K562 (cell line): ENCODE measurements at regions not wholly inside any gene's neighbourhood (a gene's known extent, or its start where the extent isn't known, plus 50 kb on each side); places are given as distances from the start of the nearest gene placed in this dataset.

Experiments used
- ATAC-seq: fragments of 200-7000 bp; cut with Tn5 transposase; 3 replicates; pipeline ENCODE4 v1.9.1; 2020; ENCODE audit warnings: moderate library complexity
- BruUV-seq: library from RNA; stranded (reverse); fragments of 400-500 nt; replicated peaks from 2 replicates; lab custom pipeline; 2021; lab: Mats Ljungman, UMichigan
- CTCF ChIA-PET: fragments of 300-600 bp; formaldehyde crosslinking; extraction: SDS; loops from one replicate; lab custom pipeline; 2021; ENCODE audit warnings: low intra/inter-chr PET ratio; lab: Yijun Ruan, JAX
- POLR2A ChIA-PET: fragments of 300-600, 350-650 bp; sonication (Branson Sonifier 250); formaldehyde crosslinking; extraction: SDS; loops from one replicate; lab custom pipeline; 2021; ENCODE audit warnings: antibody characterized with exemption, inconsistent platforms; lab: Yijun Ruan, JAX
- DNase-seq, 4 experiments: peaks; one replicate each; pipeline versions ENCODE4 v3.0.0 to v3.0.0-alpha.2; 2011 to 2018; ENCODE audit warnings: low spot score in 3 of 4, mixed read lengths in 3 of 4; ENCODE audit errors: extremely low read depth in 1 of 4
- FAIRE-seq: peaks from 2 replicates; lab custom pipeline; 2011; peaks lifted over from hg19 to GRCh38; lab: Jason Lieb, UNC
- H2AFZ ChIP-seq: 2 replicates; pipeline ENCODE4 v1.6.0; 2011; ENCODE audit warnings: low read depth, low read length, control low read depth, inconsistent platforms
- H3K27ac ChIP-seq: fragments of 200-600 bp; 3 replicates; pipeline ENCODE4 v1.8.0; 2011; ENCODE audit warnings: low read depth, mild to moderate bottlenecking, control low read depth, inconsistent platforms, low read length, moderate library complexity, mixed read lengths; ENCODE audit errors: extremely low read depth
- H3K27me3 ChIP-seq, 2 experiments: fragments of 300-600 bp in 1 of 2; 2 replicates in 1 of 2; 3 replicates in 1 of 2; pipeline versions ENCODE4 v1.6.0 to v1.8.0; 2011; ENCODE audit warnings: inconsistent platforms in 2 of 2, low read length in 2 of 2, mild to moderate bottlenecking in 1 of 2, mixed read lengths in 1 of 2, moderate library complexity in 1 of 2; ENCODE audit not compliant: control insufficient read depth in 2 of 2, insufficient read depth in 2 of 2
- H3K36me3 ChIP-seq: fragments of 300-600 bp; 3 replicates; pipeline ENCODE4 v1.8.0; 2011; ENCODE audit warnings: mild to moderate bottlenecking, low read length, inconsistent platforms; ENCODE audit not compliant: control insufficient read depth, insufficient read depth
- H3K4me1 ChIP-seq, 2 experiments: fragments of 200-600 bp in 1 of 2; replicated peaks in 1 of 2; 2 replicates in 1 of 2; 3 replicates in 1 of 2; pipeline versions ENCODE4 v1.5.1 to v1.8.0; 2011; ENCODE audit warnings: inconsistent platforms in 2 of 2, low read length in 2 of 2, mild to moderate bottlenecking in 1 of 2, mixed read lengths in 1 of 2, moderate library complexity in 1 of 2; ENCODE audit not compliant: control insufficient read depth in 2 of 2, insufficient read depth in 2 of 2
- H3K4me2 ChIP-seq: 2 replicates; pipeline ENCODE4 v1.6.1; 2011; ENCODE audit warnings: low read length, control low read depth, inconsistent platforms, mixed read lengths; ENCODE audit not compliant: insufficient read depth
- H3K4me3 ChIP-seq: fragments of 200-600 bp; sonication (generic), shearing (Covaris generic); 2 replicates; pipeline ENCODE4 v1.5.1; 2016; ENCODE audit warnings: control low read depth, inconsistent platforms
- H3K79me2 ChIP-seq: fragments of 200-600 bp; 3 replicates; pipeline ENCODE4 v1.8.0; 2011; ENCODE audit warnings: low read length, inconsistent platforms; ENCODE audit not compliant: control insufficient read depth, insufficient read depth
- H3K9ac ChIP-seq, 2 experiments: 2 replicates each; pipeline versions ENCODE4 v1.6.0 to v1.6.1; 2011; ENCODE audit warnings: low read depth in 2 of 2, low read length in 2 of 2, control low read depth in 1 of 2, inconsistent platforms in 1 of 2, mild to moderate bottlenecking in 1 of 2, mixed read lengths in 1 of 2; ENCODE audit not compliant: insufficient read depth in 1 of 2
- H3K9me1 ChIP-seq: one replicate; pipeline ENCODE4 v1.6.0; 2011; ENCODE audit warnings: inconsistent platforms, mild to moderate bottlenecking, low read length, moderate library complexity; ENCODE audit not compliant: control insufficient read depth, insufficient read depth
- H3K9me3 ChIP-seq: replicated peaks from 2 replicates; pipeline ENCODE4 v1.5.1; 2011; ENCODE audit warnings: low read depth, low read length, inconsistent platforms; ENCODE audit not compliant: control insufficient read depth, insufficient read depth
- H4K20me1 ChIP-seq: replicated peaks from 2 replicates; pipeline ENCODE4 v1.6.1; 2011; ENCODE audit warnings: low read length, inconsistent platforms, mixed read lengths; ENCODE audit not compliant: control insufficient read depth, insufficient read depth
- BCOR ChIP-seq: fragments of 450-650 bp; IDR thresholded peaks from 2 replicates; pipeline ENCODE4 v1.6.1; 2016
- CBFA2T3 ChIP-seq: fragments of 450-650 bp; IDR thresholded peaks from 2 replicates; pipeline ENCODE4 v1.6.1; 2017
- CREB3L1 ChIP-seq: fragments of 450-650 bp; IDR thresholded peaks from 2 replicates; pipeline ENCODE4 v1.6.1; 2014; ENCODE audit warnings: low read depth, mild to moderate bottlenecking, moderate library complexity, borderline replicate concordance
- CTBP1 ChIP-seq: fragments of 450-650 bp; IDR thresholded peaks from 2 replicates; pipeline ENCODE4 v1.6.1; 2016; ENCODE audit warnings: borderline replicate concordance
- FOXK2 ChIP-seq, 2 experiments: fragments of 450-650 bp; IDR thresholded peaks in 1 of 2; conservative IDR thresholded peaks in 1 of 2; 2 replicates each; pipeline ENCODE4 v1.6.1; 2016; ENCODE audit warnings: low read depth in 2 of 2, mild to moderate bottlenecking in 1 of 2
- HDAC6 ChIP-seq: IDR thresholded peaks from 2 replicates; pipeline ENCODE4 v1.6.1; 2012; ENCODE audit warnings: low read depth, mild to moderate bottlenecking, control low read depth, inconsistent platforms, low read length, moderate library complexity
- HDGF ChIP-seq: fragments of 450-650 bp; IDR thresholded peaks from 2 replicates; pipeline ENCODE4 v1.6.1; 2016
- HNRNPK ChIP-seq: fragments of 200-400 bp; formaldehyde crosslinking; IDR thresholded peaks from one replicate; pipeline ENCODE4 v1.6.1; 2018; ENCODE audit warnings: mild to moderate bottlenecking, low read depth, low read length; ENCODE audit not compliant: poor library complexity, severe bottlenecking
- LARP7 ChIP-seq: fragments of 450-650 bp; IDR thresholded peaks from 2 replicates; pipeline ENCODE4 v1.6.1; 2016
- MAX ChIP-seq: sonication (generic); formaldehyde crosslinking; IDR thresholded peaks from 2 replicates; pipeline ENCODE4 v1.9.0; 2022; ENCODE audit warnings: mild to moderate bottlenecking, missing genetic modification reagents
- MECOM ChIP-seq: fragments of 250-450 bp; sonication (Bioruptor Pico); IDR thresholded peaks from 2 replicates; pipeline ENCODE4 v1.8.0; 2022; ENCODE audit warnings: inconsistent platforms
- NCOA4 ChIP-seq: fragments of 450-650 bp; IDR thresholded peaks from 2 replicates; pipeline ENCODE4 v1.6.1; 2018; ENCODE audit warnings: mild to moderate bottlenecking; ENCODE audit not compliant: partially characterized antibody
- NR0B1 ChIP-seq: fragments of 450-650 bp; IDR thresholded peaks from one replicate; pipeline ENCODE4 v1.6.1; 2018; ENCODE audit warnings: mild to moderate bottlenecking, moderate library complexity; ENCODE audit not compliant: partially characterized antibody
- RUNX1 ChIP-seq: sonication (generic); IDR thresholded peaks from 2 replicates; pipeline ENCODE4 v1.6.1; 2016; ENCODE audit warnings: antibody characterized with exemption, low read depth
- SREBF1 ChIP-seq: fragments of 150-350 bp; IDR thresholded peaks from 2 replicates; pipeline ENCODE4 v1.6.1; 2014; ENCODE audit warnings: antibody characterized with exemption, low read depth, low read length, borderline replicate concordance
- ZBTB26 ChIP-seq: fragments of 450-650 bp; formaldehyde crosslinking; IDR thresholded peaks from 2 replicates; pipeline ENCODE4 v1.4.0; 2022; ENCODE audit warnings: missing genetic modification characterization
- ZNF239 ChIP-seq: fragments of 250-450 bp; sonication (Bioruptor Pico); IDR thresholded peaks from 2 replicates; pipeline ENCODE4 v1.4.0; 2020; ENCODE audit warnings: mild to moderate bottlenecking
- ZNF431 ChIP-seq: sonication (generic); formaldehyde crosslinking; IDR thresholded peaks from 2 replicates; pipeline ENCODE4 v1.8.0; 2022; ENCODE audit warnings: mild to moderate bottlenecking, missing genetic modification reagents
- ZNF785 ChIP-seq: fragments of 250-450 bp; sonication (Bioruptor Pico); IDR thresholded peaks from 2 replicates; pipeline ENCODE4 v1.4.0; 2020; ENCODE audit warnings: mild to moderate bottlenecking
- ZSCAN32 ChIP-seq: fragments of 450-650 bp; formaldehyde crosslinking; IDR thresholded peaks from 2 replicates; pipeline ENCODE4 v1.4.0; 2020; ENCODE audit warnings: mild to moderate bottlenecking, moderate library complexity
- WGBS: fragments of 100-300 bp; shearing (Covaris generic); methylation state at CpG from one replicate; pipeline ENCODE4 v1.1.6; 2016; ENCODE audit warnings: low coverage, mixed read lengths; ENCODE audit not compliant: insufficient coverage; ENCODE audit errors: missing lambda C conversion rate; 5-methylcytosine and 5-hydroxymethylcytosine counted together
- in situ Hi-C: fragments of 300-500 bp; cut with MboI; formaldehyde crosslinking; loops from 4 replicates; pipeline ENCODE4 v1.15.0; 2018; ENCODE audit warnings: inconsistent platforms, mixed read lengths
- intact Hi-C: fragments of 100-400 bp; cut with micrococcal nuclease; formaldehyde crosslinking; loops from 2 replicates; pipeline ENCODE4 v1.14.2; 2022

DNA sequence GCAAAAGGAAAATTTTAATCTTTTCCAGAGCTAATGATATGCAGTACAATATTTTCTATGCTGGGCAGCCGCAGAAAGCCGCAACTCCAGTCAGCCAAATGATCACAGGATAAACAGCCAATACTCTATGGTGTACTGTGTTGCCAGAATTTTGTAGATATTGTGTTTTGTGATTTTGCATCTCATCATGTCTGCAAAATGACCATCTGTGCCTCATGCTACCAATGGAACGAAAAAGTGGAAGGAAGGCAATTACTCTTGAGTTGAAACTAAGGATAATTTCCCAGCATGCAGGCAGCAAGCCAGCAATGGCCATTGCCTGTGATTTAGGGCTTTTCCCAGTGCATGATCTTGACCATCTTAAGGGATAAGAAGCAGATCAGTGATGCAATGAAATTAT, 891.9 kb downstream of the PLOD2 start (continued):
- TF ChIP-seq FOXK2 (conservative IDR thresholded peaks at IDR 0.05 in 1 of 2, IDR thresholded peaks at IDR 0.05 in 1 of 2; ENCODE audit: low read depth in 2 of 2) (no peak), BCOR (no peak), ZNF431 (CRISPR knock-in tag) (no peak), LARP7 (no peak), ZNF239 (CRISPR knock-in tag) (no peak), CBFA2T3 (no peak), MECOM (CRISPR knock-in tag) (no peak), ZBTB26 (CRISPR knock-in tag) (no peak)

GRCh38 chr3:145272684-145273083, 888.3 kb downstream of the PLOD2 start:
- Histone ChIP-seq H3K79me2 (no peaks in the 10 kb centered on the region), H3K4me2 (no peak overlapping the region), H3K27ac (no peak overlapping the region), H3K9me3 (no peaks in the 10 kb centered on the region), H4K20me1 (no peaks in the 10 kb centered on the region), H3K9me1 (no peaks in the 10 kb centered on the region), H3K4me3 (no peak overlapping the region), H2AFZ (no peak overlapping the region), H3K36me3 (no peaks in the 10 kb centered on the region), H3K4me1 (no peaks in the 10 kb centered on the region), H3K9ac (no peak overlapping the region), H3K27me3 (no peaks in the 10 kb centered on the region)
- TF ChIP-seq NR0B1 (no peak), CREB3L1 (no peak), RUNX1 (no peak), ZSCAN32 (CRISPR knock-in tag) (no peak), MAX (CRISPR knock-in tag) (no peak), CTBP1 (no peak), ZNF785 (no peak), HNRNPK (no peak), SREBF1 (no peak), HDGF (no peak), HDAC6 (no peak), NCOA4 (no peak)
- POLR2A ChIA-PET = no interaction called here
- ATAC-seq (no peak), FAIRE-seq (no peak), DNase-seq (no peak)
- CTCF ChIA-PET = no interaction called here
- in situ Hi-C loops (no loop called here), intact Hi-C loops (no loop called here)
- BruUV-seq = no TSS peak
- 0% methylated on average over 3 of the region's 3 CpGs for WGBS
